GM12878 (cell line): ENCODE measurements at regions not wholly inside any gene's neighbourhood (a gene's known extent, or its start where the extent isn't known, plus 50 kb on each side); places are given as distances from the start of the nearest gene placed in this dataset.

Source experiments
- CBX5 ChIP-seq: sonication (generic); IDR thresholded peaks from 2 replicates; pipeline ENCODE4 v1.6.1; 2016; ENCODE audit warnings: low read depth, moderate library complexity, mild to moderate bottlenecking, inconsistent platforms
- SMC3 ChIP-seq: IDR thresholded peaks from 2 replicates; pipeline ENCODE4 v1.6.1; 2011; ENCODE audit warnings: low read length, improper control_type of control experiment, borderline replicate concordance
- ZNF622 ChIP-seq: fragments of 450-650 bp; IDR thresholded peaks from 2 replicates; pipeline ENCODE4 v1.6.1; 2017; ENCODE audit warnings: mild to moderate bottlenecking, inconsistent platforms
- TF ChIP-seq, protein P1 (sequence below): fragments of 450-650 bp; IDR thresholded peaks from 2 replicates; pipeline ENCODE4 v1.6.1; 2017; ENCODE audit warnings: mild to moderate bottlenecking

DNA sequence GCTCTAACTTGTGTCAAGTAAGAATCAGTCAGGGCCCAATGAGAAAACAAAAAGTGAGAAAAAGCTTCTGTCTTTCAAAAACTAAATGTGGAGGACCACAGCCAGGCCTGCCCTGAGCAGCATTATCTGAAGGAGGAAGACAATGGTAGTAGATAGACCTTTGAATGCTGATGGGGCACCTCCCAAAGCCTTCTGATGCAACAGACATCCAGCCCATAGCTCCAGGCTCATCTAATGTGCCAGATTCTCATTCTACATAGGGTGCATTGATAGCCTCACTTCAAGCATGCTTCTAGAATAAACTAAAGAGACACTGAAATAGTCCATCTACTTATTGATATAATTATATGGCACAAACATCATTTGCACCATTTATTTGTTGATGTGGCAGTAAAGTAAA is 351.6 kb downstream of the HHIPL2 start:
- TF ChIP-seq, protein P1, sequence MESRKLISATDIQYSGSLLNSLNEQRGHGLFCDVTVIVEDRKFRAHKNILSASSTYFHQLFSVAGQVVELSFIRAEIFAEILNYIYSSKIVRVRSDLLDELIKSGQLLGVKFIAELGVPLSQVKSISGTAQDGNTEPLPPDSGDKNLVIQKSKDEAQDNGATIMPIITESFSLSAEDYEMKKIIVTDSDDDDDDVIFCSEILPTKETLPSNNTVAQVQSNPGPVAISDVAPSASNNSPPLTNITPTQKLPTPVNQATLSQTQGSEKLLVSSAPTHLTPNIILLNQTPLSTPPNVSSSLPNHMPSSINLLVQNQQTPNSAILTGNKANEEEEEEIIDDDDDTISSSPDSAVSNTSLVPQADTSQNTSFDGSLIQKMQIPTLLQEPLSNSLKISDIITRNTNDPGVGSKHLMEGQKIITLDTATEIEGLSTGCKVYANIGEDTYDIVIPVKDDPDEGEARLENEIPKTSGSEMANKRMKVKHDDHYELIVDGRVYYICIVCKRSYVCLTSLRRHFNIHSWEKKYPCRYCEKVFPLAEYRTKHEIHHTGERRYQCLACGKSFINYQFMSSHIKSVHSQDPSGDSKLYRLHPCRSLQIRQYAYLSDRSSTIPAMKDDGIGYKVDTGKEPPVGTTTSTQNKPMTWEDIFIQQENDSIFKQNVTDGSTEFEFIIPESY, result no peak
- TF ChIP-seq CBX5 (no peak), ZNF622 (no peak), SMC3 (no peak)
